Stimulated activated naive CD4-positive, alpha-beta T cell (primary cell): ENCODE measurements at regions not wholly inside any gene's neighbourhood (a gene's known extent, or its start where the extent isn't known, plus 50 kb on each side); places are given as distances from the start of the nearest gene placed in this dataset.
"Not testable (repeated sequence)": the region's sequence is repeated elsewhere in the genome, so short reads cannot be mapped to it uniquely, and the experiment has no call there.

Experiments
- DNase-seq, 6 experiments: peaks; one replicate each; lab custom pipeline; 2025; lab: John Stamatoyannopoulos, UW

DNA sequence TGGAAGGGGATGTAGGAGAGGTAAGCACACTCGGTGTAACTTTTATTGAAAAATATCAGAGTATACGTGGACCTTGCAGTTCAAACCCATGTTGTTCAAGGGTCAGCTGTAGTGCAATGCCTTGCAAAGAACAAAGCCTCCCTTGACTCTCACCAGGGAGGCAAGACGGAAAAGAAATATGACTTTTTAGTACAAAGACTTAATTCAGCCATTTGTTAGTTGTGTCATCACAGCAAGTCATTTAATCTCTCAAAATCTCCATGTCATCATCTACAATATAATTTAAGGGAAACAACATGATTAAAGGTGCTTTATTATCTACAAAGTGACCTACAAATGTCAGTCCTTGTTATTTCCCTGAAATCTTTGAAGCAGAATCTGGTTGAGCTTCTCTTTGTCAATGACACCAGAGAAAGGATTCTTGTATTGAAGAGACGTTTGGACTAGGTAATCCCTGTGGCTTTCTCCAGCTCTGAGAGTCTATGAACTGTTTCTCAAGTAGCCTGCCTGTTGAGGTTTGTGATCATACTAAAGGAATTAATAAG, 502.8 kb downstream of the REEP3 start:
- no peak for DNase-seq

- DNase-seq: no peak
These were observed 512.5 kb downstream of the REEP3 start for GRCh38 chr10:64033711-64034110.

- DNase-seq: no peak
These were observed 515.2 kb downstream of the REEP3 start for GRCh38 chr10:64036321-64036930.

DNA sequence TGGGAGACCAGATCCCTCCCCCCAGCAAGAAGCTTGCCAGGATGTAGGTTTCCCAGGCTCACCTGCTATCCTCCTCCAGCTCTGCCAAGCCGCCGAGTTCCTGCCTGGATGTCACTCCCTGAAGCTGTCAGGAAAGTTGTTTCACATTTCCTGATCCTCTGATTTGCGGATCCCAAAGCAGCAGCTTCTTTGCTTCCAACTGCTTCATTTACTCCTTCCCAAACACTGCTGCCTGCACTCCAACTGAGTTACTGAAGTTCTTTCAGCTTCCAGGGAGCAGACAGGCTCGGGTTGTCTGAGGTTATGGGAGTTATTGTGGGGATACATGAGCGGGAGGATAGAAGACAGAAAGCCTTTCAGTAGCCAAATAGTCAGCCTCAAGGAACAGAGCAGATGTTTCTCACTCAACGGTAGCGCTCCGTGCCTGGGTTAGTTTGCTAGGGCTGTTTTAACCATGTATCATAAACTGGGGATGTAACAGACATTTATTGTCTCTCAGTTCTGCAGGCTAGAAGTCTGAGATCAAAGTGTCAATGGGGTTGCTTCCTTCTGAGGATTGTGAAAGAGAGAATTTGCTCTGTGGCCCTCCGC, 516.0 kb downstream of the REEP3 start:
- no peak for DNase-seq

DNA sequence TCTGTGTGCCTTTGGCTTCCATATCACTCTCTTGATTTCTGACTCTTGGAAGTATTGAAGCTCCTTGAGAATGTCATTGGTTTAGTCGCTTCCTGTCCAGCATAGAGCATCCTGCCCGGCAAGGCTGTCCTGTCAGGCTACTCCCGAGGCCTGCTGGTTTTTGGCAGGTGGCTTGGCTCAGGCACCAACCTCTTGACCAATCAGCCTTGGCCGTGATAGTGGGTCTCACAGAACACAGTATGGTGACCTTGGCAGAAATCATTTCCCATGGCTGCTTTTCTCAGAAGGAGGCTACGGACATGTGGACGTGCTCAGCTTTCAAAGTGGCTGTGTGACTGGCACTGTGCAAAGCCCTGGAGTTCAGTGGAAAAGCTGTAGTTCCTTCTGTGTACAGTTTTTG, 516.9 kb downstream of the REEP3 start:
- no peak for DNase-seq

GRCh38 chr10:64039198-64039597, 518.0 kb downstream of the REEP3 start:
- DNase-seq: no peak

- no peak for DNase-seq
These were observed 519.6 kb downstream of the REEP3 start for GRCh38 chr10:64040781-64041180.

- peak; percentile 67 to 90 (median 78) for DNase-seq
These were observed 520.2 kb downstream of the REEP3 start for GRCh38 chr10:64041185-64041988.

DNA sequence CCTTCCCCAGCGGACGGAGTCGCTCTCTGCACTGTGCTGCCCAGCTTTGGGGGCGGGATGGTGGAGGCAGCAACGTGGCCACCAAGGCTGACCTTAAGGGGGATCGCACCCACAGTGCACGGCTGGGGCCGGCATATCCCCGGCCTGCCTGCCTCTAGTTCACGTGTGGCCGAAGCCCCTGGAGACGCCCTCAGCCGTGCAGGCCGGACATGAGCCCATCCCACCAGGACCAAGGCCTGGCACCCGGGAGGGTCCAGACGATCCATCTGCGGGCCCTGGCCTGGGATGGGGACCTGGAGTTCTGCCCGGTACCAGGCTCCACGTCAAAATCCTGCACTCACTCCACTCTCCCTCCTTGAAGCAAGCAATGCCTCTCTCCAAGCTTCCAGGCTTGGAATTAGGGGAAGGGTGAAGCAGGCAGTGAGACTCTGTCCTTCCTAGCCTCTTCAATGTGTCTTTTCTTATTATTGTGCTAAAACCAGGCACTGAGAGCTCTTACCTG, 520.8 kb downstream of the REEP3 start:
- peak in 1 of 6 experiments; percentile 15 for DNase-seq

DNA sequence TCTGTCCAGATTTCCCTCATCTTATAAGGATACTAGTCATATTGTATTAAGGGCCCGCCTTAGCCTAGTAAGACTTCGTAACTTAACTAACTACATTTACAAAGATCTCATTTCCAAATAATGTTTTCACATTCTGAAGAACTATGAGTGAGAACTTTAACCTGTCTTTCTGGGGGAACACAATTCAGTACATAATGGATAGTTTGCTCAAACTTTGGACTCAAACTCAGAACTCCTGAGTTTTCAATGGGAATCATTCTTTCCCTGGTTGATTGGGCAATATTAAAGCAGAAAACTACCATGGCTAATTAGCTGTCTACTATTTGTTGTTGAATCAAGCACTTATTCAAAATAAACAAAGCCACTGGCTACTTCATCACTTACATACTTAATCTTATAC, 522.9 kb downstream of the REEP3 start:
- no peak for DNase-seq

DNA sequence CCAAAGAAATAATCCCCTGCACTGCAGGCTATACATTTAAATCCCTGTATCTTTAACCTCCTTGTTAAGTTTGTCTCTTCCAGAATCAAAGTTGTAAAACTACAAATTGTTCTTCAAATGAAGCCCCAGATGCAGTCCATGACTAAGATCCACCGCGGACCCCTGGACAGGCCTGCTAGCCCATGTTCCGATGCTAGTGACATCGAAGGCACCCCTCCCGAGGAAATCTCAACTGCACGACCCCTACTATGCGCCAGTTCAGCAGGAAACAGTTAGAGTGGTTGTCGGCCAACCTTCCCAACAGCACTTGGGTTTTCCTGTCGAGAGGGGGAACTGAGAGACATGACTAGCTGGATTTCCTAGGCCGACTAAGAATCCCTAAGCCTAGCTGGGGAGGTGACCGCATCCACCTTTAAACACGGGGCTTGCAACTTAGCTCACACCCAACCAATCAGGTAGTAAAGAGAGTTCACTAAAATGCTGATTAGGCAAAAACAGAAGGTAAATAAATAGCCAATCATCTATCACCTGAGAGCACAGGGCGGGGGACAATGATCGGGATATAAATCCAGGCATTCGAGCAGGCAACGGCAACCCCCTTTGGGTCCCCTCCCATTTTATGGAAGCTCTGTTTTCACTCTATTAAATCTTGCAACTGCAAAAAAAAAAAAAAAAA, 523.9 kb downstream of the REEP3 start:
- DNase-seq: not testable (repeated sequence)

DNA sequence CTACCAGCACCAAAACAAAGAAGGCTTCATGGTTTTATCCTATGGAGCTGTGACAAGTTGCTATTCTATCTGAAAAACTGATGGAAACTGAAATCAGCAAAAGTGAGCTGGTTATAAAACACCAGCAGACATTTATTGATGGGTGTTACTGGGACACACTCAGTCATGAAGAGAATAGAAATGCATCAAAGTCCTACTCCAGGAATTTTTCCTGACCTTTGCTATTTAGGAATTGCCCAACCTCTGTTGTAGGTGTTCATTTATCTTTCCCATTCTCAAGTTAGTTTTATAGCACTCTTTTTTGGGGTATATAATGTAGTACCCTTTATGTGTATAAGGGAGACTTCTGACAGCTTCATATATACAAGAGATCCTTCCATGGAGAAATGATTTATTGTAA, 533.2 kb downstream of the REEP3 start:
- DNase-seq: no peak

DNA sequence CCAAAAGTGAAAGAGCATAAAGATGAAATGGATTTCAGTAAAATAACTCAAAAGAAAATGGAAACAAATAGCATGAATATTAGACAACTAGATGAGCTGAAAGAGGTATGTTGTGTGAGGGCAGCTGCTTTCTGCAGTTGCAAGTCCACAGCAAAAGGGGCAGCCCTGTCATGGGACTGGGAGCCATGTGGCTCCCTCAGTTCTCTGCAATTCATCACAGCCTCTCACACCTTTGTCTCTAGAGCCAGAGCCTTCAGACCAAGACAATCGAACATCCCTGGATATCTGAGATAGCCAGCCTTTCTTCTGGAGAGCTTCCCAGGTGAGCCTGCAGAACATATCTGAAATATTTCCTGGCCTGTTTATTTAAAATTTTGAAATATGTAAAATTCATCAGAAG, 538.7 kb downstream of the REEP3 start:
- no peak for DNase-seq

- no peak for DNase-seq
These were observed 539.2 kb downstream of the REEP3 start for GRCh38 chr10:64060389-64060788.

DNA sequence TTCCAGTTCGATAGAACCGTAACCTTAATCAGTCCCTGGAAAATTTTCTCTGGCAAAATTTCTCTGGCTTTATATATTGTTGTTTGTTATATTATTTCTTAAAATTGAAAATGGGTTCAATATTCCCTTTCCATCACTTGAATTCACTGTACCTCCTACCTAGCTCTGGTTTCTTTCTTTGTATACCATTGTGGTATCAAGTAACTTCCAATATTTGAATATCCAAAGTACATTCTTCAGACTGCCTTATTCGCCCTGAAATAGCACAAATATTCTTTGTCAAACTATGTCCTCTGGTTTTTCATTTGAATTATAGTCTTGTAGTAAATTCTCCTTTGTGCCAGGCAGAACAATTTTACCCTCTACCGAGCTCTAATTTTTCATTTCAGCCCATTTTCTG, 541.6 kb downstream of the REEP3 start:
- DNase-seq: no peak

DNA sequence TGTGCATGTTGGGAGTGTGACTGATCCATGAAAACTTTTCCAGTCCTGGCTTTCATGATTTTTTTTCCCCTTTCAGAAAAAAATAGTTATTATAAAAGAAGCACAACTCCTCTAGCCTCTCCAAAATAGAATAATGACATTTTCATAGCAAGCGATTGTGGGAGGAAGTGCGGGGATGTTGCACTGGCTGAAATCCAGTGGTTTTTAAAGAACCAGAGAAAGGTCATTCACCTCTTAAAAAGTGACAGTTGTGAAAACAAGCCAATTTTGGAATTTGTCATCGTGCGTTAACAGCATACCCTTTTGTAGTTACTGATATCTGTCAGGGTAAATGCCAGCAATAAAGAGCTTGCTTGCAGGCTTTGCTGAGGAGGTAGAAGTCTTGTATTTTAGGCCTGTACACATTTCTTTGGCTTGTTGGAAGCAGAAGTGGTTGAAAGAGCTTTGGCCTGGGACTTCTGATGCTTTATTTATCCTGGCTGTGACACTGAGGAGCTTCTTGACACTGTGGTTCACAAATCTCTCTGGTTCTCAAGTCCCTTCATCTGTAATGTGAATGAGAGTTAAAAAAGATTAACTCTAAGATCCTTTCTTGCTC, 545.9 kb downstream of the REEP3 start:
- DNase-seq: no peak

DNA sequence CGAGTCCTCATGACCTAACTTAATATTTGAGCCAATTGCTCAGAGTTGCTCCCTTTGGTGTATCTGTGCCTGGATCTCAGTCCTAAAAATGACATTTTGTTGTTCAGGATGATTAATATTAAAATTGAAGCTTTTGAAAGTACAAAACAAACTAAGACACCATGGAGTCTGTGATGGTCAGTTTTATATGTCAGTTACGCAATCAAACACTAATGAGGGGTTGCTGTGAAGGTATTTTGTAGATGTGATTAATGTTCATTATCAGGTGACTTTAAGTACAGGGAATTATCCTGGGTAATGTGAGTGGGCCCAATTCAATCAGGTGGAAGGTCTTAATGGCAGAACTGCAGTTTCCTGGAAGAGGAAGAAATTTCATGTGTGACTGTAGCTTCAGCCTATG, 546.7 kb downstream of the REEP3 start:
- DNase-seq: no peak

- DNase-seq: no peak
These were observed 549.0 kb downstream of the REEP3 start for GRCh38 chr10:64070241-64070640.

DNA sequence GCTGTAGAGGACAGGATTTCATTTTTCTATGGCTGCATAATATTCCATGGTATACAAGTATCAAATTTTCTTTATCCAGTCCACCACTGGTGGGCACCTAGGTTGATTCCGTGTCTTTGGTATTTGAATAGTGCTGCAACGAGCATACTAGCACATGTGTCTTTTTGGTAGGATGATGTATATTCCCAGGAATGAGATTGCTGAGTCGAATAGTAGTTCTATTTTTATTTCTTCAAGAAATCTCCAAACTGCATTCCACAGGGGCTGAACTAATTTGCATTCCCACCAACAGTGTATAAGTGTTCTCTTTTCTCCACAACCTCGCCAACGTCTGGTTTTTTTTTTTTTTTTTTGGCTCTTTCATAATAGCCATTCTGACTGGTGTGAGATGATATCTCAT, 550.0 kb downstream of the REEP3 start:
- DNase-seq: no peak

DNA sequence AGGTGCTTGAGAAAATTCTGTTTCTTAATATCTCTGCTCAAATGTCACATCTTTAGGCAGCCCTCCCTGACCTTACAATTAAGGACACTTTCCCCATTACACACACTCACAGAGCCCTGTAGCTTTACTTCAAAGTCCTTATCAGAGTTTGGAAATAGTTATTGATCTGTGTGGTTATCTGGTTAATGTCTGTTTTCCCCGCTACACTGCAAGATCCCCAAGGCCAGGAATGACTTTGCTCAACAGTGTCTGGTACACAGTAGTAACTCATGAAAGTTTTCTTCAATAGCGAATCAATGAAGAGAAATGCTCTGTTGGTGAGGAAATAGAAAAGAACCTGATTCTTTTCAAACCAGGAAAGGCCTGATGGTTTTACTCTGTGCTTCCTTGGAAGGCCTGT, 554.4 kb downstream of the REEP3 start:
- no peak for DNase-seq

GRCh38 chr10:64076322-64076940, 555.2 kb downstream of the REEP3 start:
- no peak for DNase-seq
